ENCODE measurements at regions not wholly inside any gene's neighbourhood (a gene's known extent, or its start where the extent isn't known, plus 50 kb on each side); places are given as distances from the start of the nearest gene placed in this dataset.

DNA sequence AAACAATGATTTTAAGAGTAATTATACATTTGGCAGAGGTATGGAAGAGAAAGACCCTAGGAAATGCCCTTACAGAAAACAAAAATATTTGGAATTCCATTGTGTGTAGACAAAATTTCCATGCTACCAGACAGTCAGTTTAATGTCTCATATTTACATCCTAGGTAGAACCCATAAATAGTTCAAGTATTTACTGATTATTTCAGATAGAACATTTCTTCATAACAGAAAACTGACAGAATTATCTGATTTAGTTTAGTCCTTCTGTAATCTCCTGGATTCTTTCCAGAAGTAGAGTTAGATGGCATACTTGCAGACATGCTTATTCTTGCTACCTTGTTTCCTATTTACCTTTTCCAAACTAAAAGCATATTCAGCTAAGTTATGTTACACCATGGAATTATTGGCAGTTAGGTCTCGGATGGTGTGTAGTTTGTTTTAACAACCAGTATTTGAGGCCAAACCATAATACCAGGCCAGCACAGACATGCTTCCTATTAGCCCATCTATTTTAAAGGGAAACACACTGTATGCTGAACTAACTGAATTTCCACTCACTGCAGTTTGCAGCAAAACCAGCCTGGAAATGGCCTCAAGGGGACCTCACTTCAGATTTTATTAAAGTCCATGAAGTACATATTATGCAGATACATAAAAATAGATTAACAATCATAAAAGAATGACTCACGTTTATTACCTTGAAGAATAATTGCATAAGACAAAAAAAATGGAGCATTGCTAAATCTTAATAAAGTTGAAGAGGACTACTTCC, 126.6 kb upstream of the LRIG3 start:
- DNase-seq (ENCODE audit: low read depth in 2 of 2) = peak in 1 of 2 donors; percentile 67

DNA sequence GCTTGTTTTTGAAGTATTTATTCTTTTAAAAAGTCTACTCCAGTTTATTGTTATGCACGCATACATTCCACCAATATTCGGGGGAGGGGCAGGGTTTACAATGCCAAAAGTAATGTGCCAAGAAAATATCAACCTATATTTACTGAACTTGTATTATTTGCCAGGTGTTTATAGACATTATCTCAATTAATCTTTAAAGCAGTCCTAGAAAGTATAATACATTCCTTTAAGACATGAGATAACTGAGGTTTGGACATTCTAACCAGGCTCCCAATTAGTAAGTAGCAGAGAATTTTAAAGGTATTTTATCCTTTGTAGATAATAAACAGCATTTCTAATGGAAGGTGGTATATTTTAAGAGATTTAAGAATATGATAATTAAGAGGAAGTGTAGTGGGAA, 124.5 kb upstream of the LRIG3 start:
- no peak for DNase-seq (ENCODE audit: low read depth in 2 of 2)

DNA sequence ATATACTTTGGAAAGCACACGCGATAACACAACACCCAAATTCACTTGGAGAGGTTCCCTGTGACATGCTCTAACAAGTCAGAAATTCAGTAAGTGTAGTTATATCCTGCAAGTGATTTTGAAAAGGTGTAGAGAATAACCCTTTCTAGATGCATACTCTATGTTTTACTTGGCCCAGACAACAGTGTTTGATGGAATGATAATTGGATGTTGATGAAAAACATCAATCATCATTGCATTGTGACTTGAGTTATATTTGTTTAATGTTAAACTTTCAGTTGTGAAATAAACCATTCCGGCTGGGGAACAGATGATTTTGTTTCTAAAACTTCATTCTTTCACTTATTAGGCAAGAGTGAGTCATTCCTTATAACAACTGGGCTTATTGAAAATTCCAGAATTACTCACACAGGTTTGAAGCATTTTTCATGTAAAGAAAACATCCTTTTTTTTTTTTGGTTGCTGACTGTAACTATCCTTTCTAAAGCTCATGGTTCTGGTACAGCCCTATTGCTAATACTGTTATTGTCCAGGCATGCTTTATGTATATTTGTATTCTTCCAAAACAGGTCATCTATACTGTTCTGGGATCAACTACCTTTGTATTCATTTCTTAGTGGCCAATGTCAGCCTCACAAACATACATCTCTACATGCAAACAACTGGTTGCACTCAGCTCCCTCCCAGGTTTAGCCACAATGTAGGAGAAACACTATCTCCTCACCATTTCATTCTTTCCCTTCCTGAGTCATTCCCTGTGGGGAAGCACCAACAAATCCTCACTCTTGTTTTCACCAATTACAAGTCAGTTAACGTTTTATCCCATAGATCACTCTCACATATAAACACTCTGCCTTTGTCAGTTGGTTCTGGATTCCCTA, 121.2 kb upstream of the LRIG3 start:
- DNase-seq (ENCODE audit: low read depth in 2 of 2) = peak; percentile 81 to 89

DNA sequence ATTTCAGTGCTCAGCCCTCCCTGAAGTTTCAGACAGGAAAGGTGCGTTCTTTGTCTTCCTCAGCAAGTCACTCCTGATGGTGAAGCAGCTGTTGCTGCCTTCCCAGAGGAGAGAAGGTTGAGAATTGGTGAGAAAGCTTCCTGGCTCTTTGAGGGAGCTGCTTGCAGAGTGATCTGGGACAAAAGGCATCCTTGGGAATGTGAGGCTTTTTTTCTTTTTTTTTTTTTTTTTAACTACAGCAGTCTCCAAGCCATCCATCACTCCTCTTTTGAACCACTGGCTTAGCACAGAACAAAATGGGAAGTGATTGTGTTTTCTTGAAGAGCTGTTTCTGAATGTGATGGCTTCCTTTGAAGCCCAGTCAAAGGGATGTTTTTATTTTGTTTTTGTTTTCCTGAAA, 120.4 kb upstream of the LRIG3 start:
- DNase-seq (ENCODE audit: low read depth in 2 of 2) = peak in 1 of 2 donors; percentile 95

DNA sequence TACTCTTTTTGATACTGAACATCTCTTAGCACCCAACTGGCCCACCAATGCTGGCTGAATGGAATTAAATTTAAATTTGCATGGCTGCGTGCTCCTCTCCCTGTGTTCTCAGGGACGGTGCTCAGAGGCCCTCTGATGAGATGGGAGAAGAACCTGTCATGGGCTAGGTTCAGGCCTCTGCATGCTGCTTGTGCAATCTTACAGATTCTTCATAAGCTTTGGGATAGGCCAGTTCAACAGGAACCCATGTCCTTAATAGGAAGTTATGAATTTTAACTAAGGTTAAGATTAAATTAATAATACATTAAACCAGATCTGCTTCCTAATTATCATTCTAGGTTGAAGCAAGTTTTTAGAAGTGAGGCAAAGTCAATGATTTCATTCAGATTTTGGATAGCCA, 119.7 kb upstream of the LRIG3 start:
- DNase-seq (ENCODE audit: low read depth in 2 of 2) = no peak

DNA sequence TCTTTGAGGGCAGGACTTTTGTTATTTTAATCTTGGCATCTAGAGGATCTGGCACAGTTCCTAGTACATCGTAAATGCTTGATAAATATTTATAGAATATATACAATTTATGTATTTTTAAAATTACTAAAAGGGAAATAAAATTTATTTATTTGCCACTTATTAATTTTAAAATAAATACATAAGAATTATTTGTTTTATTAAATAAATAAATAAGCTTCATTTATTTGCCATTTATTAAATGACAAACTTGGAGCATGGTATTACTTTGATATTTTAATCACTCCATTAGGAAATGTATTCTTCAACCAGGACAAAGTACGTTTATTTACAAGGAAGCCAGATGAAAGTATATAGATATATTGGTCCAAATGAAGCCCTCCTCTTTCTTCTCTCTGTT, 118.7 kb upstream of the LRIG3 start:
- DNase-seq (ENCODE audit: low read depth in 2 of 2) = no peak

DNA sequence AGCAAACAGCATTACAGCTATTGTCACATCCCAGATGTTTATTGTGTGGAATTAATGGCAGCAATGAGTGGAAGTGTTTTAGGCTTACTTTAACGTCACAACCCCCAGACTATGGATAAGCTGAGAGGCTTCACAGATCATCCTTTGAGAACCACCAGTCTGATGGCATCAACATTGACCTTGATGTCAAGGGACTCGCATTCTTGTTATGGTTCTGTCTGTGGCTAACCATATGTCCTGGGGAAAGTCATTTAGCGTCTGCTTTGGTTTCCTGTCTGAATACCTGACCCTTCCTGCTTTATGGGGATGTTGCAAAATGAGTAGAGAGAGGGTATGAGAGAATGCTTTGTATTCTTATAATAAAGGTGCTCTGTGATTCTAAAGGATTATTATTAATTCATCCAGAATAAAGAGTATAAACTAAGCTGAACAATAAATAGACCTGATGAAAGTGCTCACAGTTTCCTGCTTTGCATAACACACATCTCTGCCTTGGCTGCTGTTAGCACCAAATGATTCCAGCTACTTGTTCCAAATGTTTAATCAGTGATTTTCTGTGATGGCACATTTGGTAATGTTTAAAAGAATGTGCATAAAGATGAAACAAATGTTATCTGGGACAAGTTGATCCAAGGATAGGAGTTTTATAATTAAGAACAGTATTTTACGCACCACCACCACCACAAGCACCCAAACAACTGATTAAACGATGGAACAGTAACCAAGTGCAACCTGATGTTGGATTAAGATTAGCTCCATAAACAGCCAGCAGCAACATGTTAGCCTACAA, 116.9 kb upstream of the LRIG3 start:
- DNase-seq (ENCODE audit: low read depth in 2 of 2) = peak; percentile 61 to 76

DNA sequence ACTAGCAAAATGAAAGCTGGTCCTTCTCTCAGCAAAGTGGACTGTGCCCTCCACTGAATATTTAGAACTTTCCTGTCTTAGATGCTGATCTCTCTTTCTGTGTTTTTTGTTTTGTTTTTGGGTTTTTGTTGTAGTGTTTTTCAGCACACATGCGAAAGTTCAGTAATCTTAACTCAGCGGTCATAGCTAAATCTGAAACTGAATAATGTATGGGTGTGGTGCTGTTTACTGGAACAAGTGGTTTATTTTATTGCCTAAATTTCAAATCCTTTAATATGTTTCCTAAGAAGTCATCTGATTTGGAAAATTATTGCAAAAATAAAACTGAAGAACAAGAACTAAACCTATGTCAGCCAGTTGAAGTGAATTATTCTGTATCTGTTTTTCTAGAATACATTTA, 116.0 kb upstream of the LRIG3 start:
- no peak for DNase-seq (ENCODE audit: low read depth in 2 of 2)

DNA sequence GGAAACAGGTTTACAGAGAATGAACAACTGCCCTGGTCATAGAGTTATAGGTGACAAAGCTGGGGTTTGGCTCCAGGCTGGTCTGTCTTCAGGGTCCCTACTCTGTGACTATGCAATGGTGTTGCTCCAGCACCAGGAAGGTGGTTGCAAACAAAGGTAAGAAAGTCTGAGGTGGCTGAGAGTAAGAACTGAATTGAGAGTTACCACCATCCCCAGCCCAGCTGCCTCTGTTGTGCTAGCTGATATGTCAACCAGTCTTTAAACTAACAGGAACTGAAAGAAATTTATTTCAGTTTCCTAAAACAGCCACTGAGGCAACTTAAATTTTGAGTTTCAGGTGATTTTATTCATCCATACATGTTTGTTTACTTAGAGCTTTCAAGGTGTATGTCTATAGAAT, 111.0 kb upstream of the LRIG3 start:
- no peak for DNase-seq (ENCODE audit: low read depth in 2 of 2)

DNA sequence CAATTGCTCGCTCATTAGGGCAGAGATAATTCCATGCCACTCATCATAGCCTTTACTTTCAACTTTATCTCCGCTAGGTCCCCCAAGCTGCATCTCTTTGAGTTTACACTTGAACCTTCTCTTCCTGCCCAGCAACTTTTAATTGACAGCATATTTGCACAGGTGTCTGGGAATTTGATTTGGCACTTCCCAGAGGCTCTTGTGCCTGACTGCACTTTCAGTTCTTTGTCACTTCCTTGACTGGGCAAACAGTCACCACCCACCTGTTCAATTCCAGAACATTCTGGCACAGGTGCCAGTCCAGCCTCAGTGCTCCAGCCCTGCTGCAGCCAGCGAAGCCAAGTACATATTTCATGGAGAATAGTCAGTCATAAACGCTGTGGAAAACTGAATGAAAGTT, 110.1 kb upstream of the LRIG3 start:
- DNase-seq (ENCODE audit: low read depth in 2 of 2) = no peak

DNA sequence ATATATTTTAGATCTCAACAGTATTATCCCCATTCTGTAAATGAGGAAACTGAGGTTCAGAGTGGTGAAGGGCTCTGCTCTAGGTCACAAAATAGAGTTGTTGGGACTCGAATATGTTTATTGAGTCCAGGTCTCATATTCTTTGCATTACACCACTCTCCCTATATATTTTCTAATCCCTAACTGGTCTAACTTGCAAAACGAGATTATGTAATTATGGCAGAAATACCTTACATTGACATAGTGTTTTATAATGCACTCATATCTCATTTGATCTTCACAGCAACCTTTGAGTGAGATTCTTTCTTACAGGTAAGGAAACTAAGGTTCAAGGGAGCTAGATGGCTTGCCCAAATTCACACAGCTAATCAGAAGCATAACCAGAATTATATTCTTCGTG, 106.9 kb upstream of the LRIG3 start:
- no peak for DNase-seq (ENCODE audit: low read depth in 2 of 2)

DNA sequence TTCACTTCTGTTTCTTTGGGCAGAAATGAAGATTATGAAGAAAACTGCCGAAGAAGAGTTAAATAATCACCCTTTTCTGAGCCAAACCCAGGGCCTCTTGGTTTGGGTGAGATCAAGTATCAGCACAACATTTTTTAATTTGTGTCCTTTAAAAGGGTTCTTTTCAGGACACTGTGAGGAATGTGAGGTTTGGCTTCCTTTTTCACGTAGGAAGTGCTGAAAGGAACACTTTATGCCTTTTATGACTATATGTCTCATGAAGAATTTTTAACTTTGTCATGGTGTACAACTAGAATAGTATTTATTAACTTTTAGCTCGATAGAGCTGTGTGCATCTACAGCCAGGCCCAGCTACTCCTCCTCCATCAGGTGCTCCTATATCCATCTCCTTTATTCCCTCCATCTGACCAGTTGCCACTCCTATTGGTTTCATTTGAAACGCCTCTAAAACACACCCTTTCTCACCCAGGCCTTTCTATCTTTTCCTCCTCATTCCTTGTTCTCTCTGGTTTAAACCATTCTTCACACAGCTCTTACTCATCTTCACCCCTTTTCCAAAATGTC, 103.6 kb upstream of the LRIG3 start:
- no peak for DNase-seq (ENCODE audit: low read depth in 2 of 2)

DNA sequence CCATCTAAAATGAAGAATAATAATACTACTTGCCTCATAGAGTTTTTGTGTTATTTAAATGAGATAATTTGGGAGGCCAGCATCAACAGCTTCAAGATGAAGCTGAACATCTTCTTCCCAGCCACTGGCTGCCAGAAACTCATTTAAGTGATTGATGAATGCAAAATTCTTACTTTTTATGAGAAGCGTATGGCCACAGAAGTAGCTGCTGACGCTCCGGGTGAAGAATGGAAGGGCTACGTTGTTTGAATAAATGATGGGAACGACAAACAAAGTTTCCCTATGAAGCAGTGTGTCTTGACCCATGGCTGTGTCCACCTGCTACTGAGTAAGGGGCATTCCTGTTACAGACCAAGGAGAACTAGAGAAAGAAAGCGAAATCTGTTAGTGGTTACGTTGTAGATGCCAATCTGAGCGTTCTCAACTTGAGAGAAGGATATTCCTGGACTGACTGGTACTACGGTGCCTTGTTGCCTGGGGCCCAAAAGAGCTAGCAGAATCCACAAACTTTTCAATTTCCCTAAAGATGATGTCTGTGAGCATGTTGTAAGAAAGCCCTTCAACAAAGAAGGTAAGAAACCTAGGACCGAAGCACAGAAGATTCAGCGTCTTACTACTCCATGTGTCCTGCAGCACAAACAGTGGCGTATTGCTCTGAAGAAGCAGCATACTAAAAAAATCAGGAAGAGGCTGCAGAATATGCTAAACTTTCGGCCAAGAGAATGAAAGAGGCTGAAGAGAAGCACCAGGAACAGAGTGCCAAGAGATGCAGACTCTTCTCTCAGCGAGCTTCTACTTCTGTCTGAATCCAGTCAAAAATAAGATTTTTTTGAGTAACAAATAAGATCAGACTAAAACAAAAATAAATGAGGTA, 100.0 kb upstream of the LRIG3 start:
- DNase-seq (ENCODE audit: low read depth in 2 of 2) = no peak

DNA sequence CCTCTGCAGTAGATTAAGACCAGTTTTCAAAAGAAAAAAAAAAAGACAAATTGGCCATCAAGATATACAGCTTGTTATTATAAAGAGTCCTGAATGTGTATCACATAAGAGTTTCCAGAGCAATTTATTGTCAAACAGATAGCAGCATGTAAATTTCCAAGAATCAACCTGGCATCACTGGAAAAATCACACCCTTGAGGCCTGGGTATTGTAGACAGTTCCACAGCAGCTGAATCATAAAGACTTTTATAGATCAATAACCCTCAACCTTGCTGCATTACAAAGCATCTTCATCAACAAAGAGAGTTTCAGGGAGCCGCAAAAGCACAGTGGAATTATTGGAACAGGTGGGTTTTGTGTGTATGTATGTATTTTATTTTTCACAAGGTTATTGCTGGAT, 94.6 kb upstream of the LRIG3 start:
- no peak for DNase-seq (ENCODE audit: low read depth in 2 of 2)

DNA sequence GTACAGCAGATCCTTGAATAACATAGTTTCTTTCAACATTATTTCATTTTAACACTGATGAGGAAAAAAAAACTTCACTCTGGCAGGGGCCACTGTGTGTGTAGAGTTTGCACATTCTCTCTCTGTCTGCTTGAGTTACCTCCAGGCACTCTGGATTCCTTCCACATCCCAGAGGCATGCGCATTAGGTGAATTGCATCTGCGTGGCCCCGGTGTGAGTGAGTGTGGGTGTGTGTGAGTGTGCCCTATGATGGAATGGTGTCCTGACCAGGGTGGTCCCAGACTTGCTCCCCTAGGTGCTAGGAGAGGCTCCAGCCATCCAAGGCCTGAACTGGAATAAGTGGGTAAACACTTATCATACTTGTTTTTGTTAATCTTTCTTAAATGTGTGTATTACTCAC, 90.6 kb upstream of the LRIG3 start:
- no peak for DNase-seq (ENCODE audit: low read depth in 2 of 2)

DNA sequence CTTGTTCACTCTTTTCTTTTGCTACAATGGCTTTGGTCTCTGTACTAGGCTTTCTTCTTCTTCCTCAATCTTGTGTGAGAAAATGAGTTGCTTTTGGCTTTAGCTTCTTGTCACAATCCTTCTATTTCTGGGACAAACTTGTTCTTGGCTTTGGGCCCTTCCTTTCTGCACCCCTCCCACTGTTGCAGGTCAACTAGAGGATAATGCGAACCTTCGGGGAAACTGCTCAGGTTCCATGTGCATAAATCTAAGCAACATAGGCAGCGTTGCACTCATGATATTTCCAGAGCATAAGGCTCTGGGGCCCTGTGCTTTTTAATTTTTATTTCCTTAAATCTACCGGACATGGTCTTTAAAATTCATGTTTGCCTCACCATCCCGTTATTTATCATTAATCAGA, 89.8 kb upstream of the LRIG3 start:
- no peak for DNase-seq (ENCODE audit: low read depth in 2 of 2)

DNA sequence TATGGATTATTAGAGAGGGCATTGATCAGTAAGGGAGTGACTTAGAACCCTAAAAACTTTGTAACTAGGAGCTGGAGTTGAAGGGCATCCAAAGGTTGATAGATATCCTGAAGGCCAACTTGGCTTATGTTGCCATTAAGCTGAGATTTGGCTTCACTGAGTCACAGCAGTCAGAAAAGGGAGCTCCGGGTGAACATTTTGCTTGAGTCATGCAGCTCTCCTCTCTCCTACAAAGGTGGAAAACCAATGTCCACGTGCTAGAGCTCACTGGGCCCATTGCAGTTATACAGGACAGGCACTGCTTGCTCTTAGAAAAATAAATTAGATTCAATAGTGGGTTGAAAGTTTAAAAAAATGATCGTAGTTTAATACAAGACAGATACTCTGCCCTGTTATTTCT, 87.3 kb upstream of the LRIG3 start:
- DNase-seq (ENCODE audit: low read depth in 2 of 2) = no peak

DNA sequence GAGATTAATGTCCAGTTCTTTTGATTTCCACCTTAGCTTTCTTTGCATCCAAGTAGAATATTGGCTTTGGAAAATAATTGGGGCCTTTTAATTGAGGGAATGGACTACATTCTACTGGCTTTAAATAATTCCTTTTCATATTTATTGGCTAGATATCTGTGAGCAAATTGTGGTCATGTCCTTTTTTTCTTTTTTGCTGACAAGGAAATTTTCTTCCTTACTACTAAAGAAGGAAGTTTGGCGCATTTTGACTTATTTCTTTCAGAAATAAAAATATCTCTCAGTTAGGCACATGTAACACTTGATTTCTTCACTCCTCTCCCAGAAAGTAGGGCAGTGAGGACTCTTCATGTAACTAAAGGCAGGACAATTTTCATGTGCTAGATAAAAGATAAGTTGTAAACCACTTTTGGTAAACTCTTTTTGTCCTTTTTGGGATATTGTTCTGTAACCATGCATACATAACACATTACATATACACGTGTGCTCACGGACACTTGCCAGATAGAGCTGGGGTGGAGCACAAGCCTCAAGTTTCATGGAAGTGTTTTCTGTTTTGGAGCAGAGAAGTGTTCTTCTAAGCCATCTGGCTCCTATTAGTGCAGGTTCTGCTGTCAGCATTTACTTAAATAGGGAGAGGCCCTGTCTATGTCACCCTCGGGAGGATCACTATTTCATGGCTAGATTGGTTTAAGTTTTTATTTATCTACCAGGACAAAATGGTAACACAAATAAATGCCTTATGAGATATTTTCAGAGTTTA, 85.1 kb upstream of the LRIG3 start:
- DNase-seq (ENCODE audit: low read depth in 2 of 2) = no peak

DNA sequence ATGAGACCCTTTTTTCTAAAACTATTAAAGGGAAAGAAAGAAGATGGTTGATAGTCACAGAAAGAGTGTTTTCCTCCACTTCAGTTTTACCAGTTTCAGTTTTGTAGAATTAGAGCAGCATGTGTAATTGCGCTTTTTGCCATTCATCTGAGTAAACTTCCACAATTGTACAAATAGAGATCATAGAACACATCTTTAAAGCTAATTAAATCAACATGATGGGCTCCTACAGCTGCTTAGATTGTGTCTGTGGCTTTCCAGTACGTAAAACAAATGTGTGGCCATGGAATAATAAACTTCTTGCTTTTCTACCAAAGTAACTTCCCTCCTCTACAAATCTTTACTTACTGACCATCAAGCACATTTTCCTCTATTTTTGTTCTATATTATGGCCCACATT, 84.2 kb upstream of the LRIG3 start:
- DNase-seq (ENCODE audit: low read depth in 2 of 2) = no peak
